GM12873 (cell line): ENCODE measurements at regions not wholly inside any gene's neighbourhood (a gene's known extent, or its start where the extent isn't known, plus 50 kb on each side); places are given as distances from the start of the nearest gene placed in this dataset.
A peak's percentile ranks its signal among the peaks of the same experiment; 100 is the strongest.

Experiments
- CTCF ChIP-seq: IDR thresholded peaks from 2 replicates; pipeline ENCODE4 v1.5.1; 2012; ENCODE audit warnings: low read depth, mild to moderate bottlenecking, moderate library complexity, low read length, control low read depth; ENCODE audit not compliant: insufficient read depth; ENCODE audit errors: missing control alignments

DNA sequence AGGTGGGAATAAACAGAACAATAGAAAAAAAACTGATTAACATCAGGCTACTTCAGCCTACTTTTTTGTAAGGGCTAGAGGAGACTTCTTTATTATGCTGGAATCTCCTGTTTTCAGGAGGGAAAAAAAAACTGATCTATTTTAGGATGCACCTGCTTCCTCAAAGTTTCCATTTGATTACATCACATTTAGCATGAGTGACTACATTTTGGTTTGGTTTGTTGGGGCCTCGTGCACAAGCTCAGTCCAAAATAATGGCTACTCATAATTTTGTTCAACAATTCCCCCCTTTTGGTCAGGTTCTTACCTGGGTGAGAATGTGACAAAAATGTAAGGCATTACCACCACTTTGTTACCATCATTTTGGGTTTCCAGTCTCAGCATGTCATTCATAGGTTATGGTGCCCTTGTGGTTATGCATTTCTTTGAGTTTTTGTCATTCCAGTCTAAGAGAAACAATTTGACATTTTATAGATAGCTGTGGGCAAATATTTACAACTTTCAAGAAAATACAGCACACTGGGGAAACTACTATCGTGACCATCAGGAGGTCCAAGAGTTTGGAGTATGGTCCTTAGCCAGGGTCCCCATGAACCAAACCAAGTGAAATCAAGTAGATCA lies 93.6 kb upstream of the ATP11B start:
- no peak for TF ChIP-seq CTCF

- TF ChIP-seq CTCF = no peak
Observed at GRCh38 chr3:182702216-182702615, 91.1 kb upstream of the ATP11B start.

- TF ChIP-seq CTCF = no peak
Observed at GRCh38 chr3:182703233-182703632, 90.1 kb upstream of the ATP11B start.

- peak; percentile 11 for TF ChIP-seq CTCF
Observed at GRCh38 chr3:182704926-182705325, 88.4 kb upstream of the ATP11B start.

GRCh38 chr3:182708810-182709209 lies 84.5 kb upstream of the ATP11B start:
- TF ChIP-seq CTCF = no peak

- no peak for TF ChIP-seq CTCF
Observed at GRCh38 chr3:182709306-182709705, 84.0 kb upstream of the ATP11B start.

GRCh38 chr3:182710557-182711157 lies 82.6 kb upstream of the ATP11B start:
- peak; percentile 58 for TF ChIP-seq CTCF
